ENCODE measurements at regions not wholly inside any gene's neighbourhood (a gene's known extent, or its start where the extent isn't known, plus 50 kb on each side); places are given as distances from the start of the nearest gene placed in this dataset.

- H3K4me1 ChIP-seq, result no peaks in the 10 kb centered on the region
- H3K9me3 ChIP-seq, result no peaks in the 10 kb centered on the region
- WGBS, 2 donors, result 91 to 92% methylated on average over 32 to 33 of the region's 34 CpGs
- no peak overlapping the region for H3K4me3 ChIP-seq (replicated peaks in 1 of 3)
- no peak overlapping the region for H3K27ac ChIP-seq
- intact Hi-C loops (cut with DNase I), result no loop called here
- no peak for DNase-seq
- no peaks in the 10 kb centered on the region for H3K27me3 ChIP-seq
- no peak for TF ChIP-seq POLR2A (IDR thresholded peaks at IDR 0.05)
- TF ChIP-seq, protein P1, sequence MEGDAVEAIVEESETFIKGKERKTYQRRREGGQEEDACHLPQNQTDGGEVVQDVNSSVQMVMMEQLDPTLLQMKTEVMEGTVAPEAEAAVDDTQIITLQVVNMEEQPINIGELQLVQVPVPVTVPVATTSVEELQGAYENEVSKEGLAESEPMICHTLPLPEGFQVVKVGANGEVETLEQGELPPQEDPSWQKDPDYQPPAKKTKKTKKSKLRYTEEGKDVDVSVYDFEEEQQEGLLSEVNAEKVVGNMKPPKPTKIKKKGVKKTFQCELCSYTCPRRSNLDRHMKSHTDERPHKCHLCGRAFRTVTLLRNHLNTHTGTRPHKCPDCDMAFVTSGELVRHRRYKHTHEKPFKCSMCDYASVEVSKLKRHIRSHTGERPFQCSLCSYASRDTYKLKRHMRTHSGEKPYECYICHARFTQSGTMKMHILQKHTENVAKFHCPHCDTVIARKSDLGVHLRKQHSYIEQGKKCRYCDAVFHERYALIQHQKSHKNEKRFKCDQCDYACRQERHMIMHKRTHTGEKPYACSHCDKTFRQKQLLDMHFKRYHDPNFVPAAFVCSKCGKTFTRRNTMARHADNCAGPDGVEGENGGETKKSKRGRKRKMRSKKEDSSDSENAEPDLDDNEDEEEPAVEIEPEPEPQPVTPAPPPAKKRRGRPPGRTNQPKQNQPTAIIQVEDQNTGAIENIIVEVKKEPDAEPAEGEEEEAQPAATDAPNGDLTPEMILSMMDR (IDR thresholded peaks at IDR 0.05), result no peak
- H3K36me3 ChIP-seq, result no peaks in the 10 kb centered on the region
These were observed 167.3 kb upstream of the HS6ST1 start for GRCh38 chr2:128485761-128486639.

DNA sequence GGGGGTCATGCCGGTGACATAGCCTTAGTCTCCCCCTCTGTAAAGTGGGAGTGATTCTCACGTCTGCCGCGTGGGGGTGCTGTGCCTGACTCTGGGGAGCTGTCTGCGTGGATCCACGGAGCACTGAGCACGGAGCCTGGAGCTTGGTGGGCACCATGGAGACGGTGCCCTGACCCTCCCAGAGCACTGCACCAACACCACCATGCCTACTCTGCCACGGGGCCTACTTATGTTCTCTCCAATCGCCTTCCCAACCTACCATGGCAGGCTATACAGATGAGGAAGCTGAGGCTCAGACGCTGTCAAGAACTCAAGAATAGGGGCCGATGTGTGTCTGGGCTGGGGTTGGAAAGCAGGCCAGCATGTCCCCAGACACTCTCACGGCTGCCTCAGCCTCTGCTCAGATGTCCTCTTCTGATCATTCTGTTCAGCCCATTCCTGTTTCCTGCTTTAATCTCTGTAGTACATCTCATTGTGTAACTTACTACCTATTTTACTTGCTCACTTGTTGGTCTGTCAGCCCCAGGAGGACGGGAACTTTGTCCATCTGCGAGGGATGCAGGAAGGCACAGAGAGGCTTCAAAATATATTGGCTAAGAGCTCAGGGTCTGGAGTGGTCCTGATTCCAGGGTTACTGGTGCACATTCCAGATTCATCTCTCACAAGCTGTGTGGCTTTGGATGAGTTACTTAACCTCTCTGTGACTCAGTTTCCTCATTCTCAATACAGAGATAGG lies 168.1 kb upstream of the HS6ST1 start:
- intact Hi-C loops (cut with DNase I), result no loop called here
- 86 to 93% methylated on average over 11 to 14 of the region's 15 CpGs for WGBS, 2 donors

GRCh38 chr2:128487650-128488387 lies 169.2 kb upstream of the HS6ST1 start:
- no peak for DNase-seq
- Histone ChIP-seq H3K36me3 (no peaks in the 10 kb centered on the region), H3K4me3 (replicated peaks in 1 of 3) (no peak overlapping the region), H3K4me1 (no peaks in the 10 kb centered on the region), H3K9me3 (no peaks in the 10 kb centered on the region), H3K27me3 (no peaks in the 10 kb centered on the region), H3K27ac (no peak overlapping the region)
- TF ChIP-seq, protein P1 (IDR thresholded peaks at IDR 0.05), result no peak
- TF ChIP-seq POLR2A (IDR thresholded peaks at IDR 0.05), result no peak
- intact Hi-C loops (cut with DNase I), result no loop called here
- 65 to 73% methylated on average over 3 of the region's 3 CpGs for WGBS, 2 donors

More for the DNA sequence above, 168.1 kb upstream of the HS6ST1 start:
- H3K4me3 ChIP-seq (replicated peaks in 1 of 3), result no peak overlapping the region
- no peaks in the 10 kb centered on the region for H3K36me3 ChIP-seq
- no peaks in the 10 kb centered on the region for H3K4me1 ChIP-seq
- DNase-seq, result no peak
- H3K9me3 ChIP-seq, result no peaks in the 10 kb centered on the region
- no peak overlapping the region for H3K27ac ChIP-seq
- no peaks in the 10 kb centered on the region for H3K27me3 ChIP-seq
- TF ChIP-seq, protein P1 (IDR thresholded peaks at IDR 0.05), result no peak
- TF ChIP-seq POLR2A (IDR thresholded peaks at IDR 0.05), result no peak

DNA sequence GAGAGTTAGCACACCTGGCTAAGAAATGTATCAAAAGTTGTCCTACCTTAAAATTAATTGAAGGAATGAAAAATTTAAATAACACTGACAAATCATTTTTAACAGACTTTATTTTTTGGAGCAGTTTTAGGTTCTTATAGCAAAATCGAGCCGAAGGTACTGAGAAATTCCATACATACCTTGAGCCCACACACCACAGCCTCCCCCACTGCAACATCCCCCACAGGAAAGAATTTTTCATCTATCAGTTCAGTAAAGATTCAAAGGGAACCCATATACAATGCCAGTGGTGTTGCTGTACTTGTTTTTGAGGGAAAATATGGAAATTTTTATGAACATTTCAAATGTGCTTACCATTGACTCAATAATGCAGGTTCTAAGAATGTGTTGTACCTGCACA lies 169.8 kb upstream of the HS6ST1 start:
- Histone ChIP-seq H3K27me3 (no peaks in the 10 kb centered on the region), H3K4me3 (replicated peaks in 1 of 3) (no peak overlapping the region), H3K27ac (no peak overlapping the region), H3K36me3 (no peaks in the 10 kb centered on the region), H3K4me1 (no peaks in the 10 kb centered on the region), H3K9me3 (no peaks in the 10 kb centered on the region)
- no peak for TF ChIP-seq POLR2A (IDR thresholded peaks at IDR 0.05)
- TF ChIP-seq, protein P1 (IDR thresholded peaks at IDR 0.05), result no peak
- DNase-seq, result no peak
- intact Hi-C loops (cut with DNase I), result no loop called here
- WGBS, 2 donors, result 64% methylated on average over 2 of the region's 2 CpGs

All from thyroid gland (tissue), 4 donors.